Testis (tissue), 2 donors: ENCODE measurements at regions not wholly inside any gene's neighbourhood (a gene's known extent, or its start where the extent isn't known, plus 50 kb on each side); places are given as distances from the start of the nearest gene placed in this dataset.

Source experiments
- DNase-seq: peaks from one replicate; pipeline ENCODE4 v3.0.0-alpha.2; 2019
- H3K27ac ChIP-seq, 2 donors: fragments of 200-600 bp; sonication (generic); one replicate each; pipeline ENCODE4 v1.5.1; 2019
- H3K27me3 ChIP-seq: fragments of 200-600 bp; sonication (generic); one replicate; pipeline ENCODE4 v1.5.1; 2019
- H3K36me3 ChIP-seq: fragments of 200-600 bp; sonication (generic); one replicate; pipeline ENCODE4 v1.5.1; 2017; ENCODE audit warnings: low read depth; ENCODE audit errors: missing control alignments
- H3K4me1 ChIP-seq: fragments of 200-600 bp; sonication (generic); one replicate; pipeline ENCODE4 v1.5.1; 2019
- H3K4me3 ChIP-seq, 2 donors: fragments of 200-600 bp; sonication (generic); one replicate each; pipeline ENCODE4 v1.5.1; 2017 to 2019
- H3K9me3 ChIP-seq: fragments of 200-600 bp; sonication (generic); one replicate; pipeline ENCODE4 v1.5.1; 2017
- POLR2A ChIP-seq: fragments of 450-650 bp; IDR thresholded peaks from one replicate; pipeline ENCODE4 v1.6.1; 2017; ENCODE audit warnings: antibody characterized with exemption, mild to moderate bottlenecking, moderate library complexity
- WGBS, 2 donors: methylation state at CpG; one replicate each; pipeline ENCODE4 v1.1.5; 2018; 5-methylcytosine and 5-hydroxymethylcytosine counted together
- intact Hi-C: fragments of 100-400 bp; cut with DNase I; formaldehyde crosslinking; loops from one replicate; pipeline ENCODE4 v1.15.1; 2023; ENCODE audit warnings: low total_unique reads
- TF ChIP-seq, protein P1 (sequence below), 3 experiments: fragments of 450-650 bp in 2 of 3; fragments of 200-600 bp in 1 of 3; sonication (generic) in 1 of 3; IDR thresholded peaks; one replicate each; pipeline ENCODE4 v1.5.1; 2016 to 2019; ENCODE audit warnings: antibody characterized with exemption in 3 of 3, mild to moderate bottlenecking in 2 of 3, moderate library complexity in 1 of 3

- H3K27ac ChIP-seq: no peak overlapping the region
- no peaks in the 10 kb centered on the region for H3K9me3 ChIP-seq
- no peaks in the 10 kb centered on the region for H3K36me3 ChIP-seq
- TF ChIP-seq POLR2A: no peak
- TF ChIP-seq, protein P1, sequence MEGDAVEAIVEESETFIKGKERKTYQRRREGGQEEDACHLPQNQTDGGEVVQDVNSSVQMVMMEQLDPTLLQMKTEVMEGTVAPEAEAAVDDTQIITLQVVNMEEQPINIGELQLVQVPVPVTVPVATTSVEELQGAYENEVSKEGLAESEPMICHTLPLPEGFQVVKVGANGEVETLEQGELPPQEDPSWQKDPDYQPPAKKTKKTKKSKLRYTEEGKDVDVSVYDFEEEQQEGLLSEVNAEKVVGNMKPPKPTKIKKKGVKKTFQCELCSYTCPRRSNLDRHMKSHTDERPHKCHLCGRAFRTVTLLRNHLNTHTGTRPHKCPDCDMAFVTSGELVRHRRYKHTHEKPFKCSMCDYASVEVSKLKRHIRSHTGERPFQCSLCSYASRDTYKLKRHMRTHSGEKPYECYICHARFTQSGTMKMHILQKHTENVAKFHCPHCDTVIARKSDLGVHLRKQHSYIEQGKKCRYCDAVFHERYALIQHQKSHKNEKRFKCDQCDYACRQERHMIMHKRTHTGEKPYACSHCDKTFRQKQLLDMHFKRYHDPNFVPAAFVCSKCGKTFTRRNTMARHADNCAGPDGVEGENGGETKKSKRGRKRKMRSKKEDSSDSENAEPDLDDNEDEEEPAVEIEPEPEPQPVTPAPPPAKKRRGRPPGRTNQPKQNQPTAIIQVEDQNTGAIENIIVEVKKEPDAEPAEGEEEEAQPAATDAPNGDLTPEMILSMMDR (IDR thresholded peaks at IDR 0.05): peak in 1 of 3 experiments; percentile 23
- no peak overlapping the region for H3K4me3 ChIP-seq
- WGBS, 2 donors: 67 to 93% methylated on average over 1 of the region's 1 CpG
- no peaks in the 10 kb centered on the region for H3K27me3 ChIP-seq
- intact Hi-C loops: no loop called here
- no peaks in the 10 kb centered on the region for H3K4me1 ChIP-seq
- DNase-seq: no peak
These were observed 132.1 kb upstream of the CXCL13 start for GRCh38 chr4:77473509-77473908.

- no peaks in the 10 kb centered on the region for H3K4me1 ChIP-seq
- H3K27ac ChIP-seq: no peak overlapping the region
- TF ChIP-seq POLR2A: no peak
- TF ChIP-seq, protein P1 (IDR thresholded peaks at IDR 0.05): no peak
- H3K27me3 ChIP-seq: no peaks in the 10 kb centered on the region
- intact Hi-C loops: no loop called here
- no peak overlapping the region for H3K4me3 ChIP-seq
- whole genome bisulfite sequencing, 2 donors: 65 to 83% methylated on average over 1 of the region's 1 CpG
- no peak for DNase-seq
- no peaks in the 10 kb centered on the region for H3K36me3 ChIP-seq
- no peaks in the 10 kb centered on the region for H3K9me3 ChIP-seq
These were observed 123.8 kb upstream of the CXCL13 start for GRCh38 chr4:77481856-77482255.

- no peak for DNase-seq
- no peak for TF ChIP-seq POLR2A
- TF ChIP-seq, protein P1 (IDR thresholded peaks at IDR 0.05): no peak
- Histone ChIP-seq H3K27me3 (no peaks in the 10 kb centered on the region), H3K4me1 (no peaks in the 10 kb centered on the region), H3K4me3 (no peak overlapping the region), H3K36me3 (no peaks in the 10 kb centered on the region), H3K27ac (no peak overlapping the region), H3K9me3 (no peaks in the 10 kb centered on the region)
- intact Hi-C loops: no loop called here
- WGBS, 2 donors: 36 to 58% methylated on average over 1 of the region's 1 CpG
These were observed 116.7 kb upstream of the CXCL13 start for GRCh38 chr4:77488882-77489281.

DNA sequence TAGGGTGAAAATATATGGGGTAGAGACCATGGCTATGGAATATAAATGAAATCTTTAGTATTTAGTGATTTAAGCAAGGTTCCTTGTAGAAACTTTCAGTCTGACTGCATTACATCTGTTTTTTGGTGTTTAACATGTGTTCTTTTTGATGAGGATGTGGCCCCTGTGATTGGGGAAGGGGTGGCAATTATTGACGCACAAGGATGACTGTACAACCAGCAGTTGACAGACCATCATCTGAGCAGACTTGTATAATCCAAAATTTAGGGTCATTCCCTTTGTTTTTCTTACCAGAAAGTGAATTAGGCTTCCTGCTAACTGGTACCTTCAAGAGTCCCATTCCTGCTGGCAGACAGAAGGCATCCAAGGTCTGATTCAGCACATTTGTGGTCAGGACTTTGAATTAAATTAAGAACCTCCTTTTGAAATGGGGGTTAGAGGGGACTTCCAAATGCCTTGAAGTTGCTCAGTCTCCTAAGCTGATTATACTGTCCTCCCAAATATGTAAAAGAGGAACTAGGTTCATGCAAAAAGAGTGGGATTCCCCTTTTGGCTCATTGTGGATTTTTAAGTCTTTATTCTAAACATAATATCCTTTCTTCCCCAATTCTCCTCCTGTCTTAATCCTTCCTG is 112.4 kb upstream of the CXCL13 start:
- no peak overlapping the region for H3K4me3 ChIP-seq
- H3K27me3 ChIP-seq: no peaks in the 10 kb centered on the region
- WGBS, 2 donors: 89 to 93% methylated on average over 1 of the region's 1 CpG

More for the DNA sequence above, 112.4 kb upstream of the CXCL13 start:
- intact Hi-C loops: no loop called here
- H3K36me3 ChIP-seq: no peaks in the 10 kb centered on the region
- H3K9me3 ChIP-seq: no peaks in the 10 kb centered on the region
- DNase-seq: no peak
- no peak for TF ChIP-seq POLR2A
- TF ChIP-seq, protein P1 (IDR thresholded peaks at IDR 0.05): no peak
- no peaks in the 10 kb centered on the region for H3K4me1 ChIP-seq
- H3K27ac ChIP-seq: no peak overlapping the region
